ENCODE measurements at regions not wholly inside any gene's neighbourhood (a gene's known extent, or its start where the extent isn't known, plus 50 kb on each side); places are given as distances from the start of the nearest gene placed in this dataset.

DNA sequence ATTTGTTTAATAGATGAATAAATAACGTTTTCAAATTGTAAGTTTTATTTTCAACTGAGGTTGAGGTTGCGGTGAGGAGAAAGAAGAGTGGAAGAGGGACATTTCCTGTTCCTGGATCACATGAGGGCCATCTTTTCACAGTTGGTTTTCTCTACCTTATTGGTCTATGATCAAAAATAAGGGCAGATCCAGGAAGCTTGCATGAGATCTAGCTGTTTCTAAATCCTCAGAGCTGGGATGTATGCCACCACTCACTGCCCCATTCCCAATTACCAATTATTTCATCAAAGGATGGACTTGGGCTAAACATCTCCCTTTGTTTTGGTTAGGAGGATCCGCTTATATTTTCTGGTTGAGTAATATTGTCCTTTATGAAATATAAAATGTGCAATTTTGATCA, 104.8 kb upstream of the TLL1 start:
- TF ChIP-seq, protein P1, sequence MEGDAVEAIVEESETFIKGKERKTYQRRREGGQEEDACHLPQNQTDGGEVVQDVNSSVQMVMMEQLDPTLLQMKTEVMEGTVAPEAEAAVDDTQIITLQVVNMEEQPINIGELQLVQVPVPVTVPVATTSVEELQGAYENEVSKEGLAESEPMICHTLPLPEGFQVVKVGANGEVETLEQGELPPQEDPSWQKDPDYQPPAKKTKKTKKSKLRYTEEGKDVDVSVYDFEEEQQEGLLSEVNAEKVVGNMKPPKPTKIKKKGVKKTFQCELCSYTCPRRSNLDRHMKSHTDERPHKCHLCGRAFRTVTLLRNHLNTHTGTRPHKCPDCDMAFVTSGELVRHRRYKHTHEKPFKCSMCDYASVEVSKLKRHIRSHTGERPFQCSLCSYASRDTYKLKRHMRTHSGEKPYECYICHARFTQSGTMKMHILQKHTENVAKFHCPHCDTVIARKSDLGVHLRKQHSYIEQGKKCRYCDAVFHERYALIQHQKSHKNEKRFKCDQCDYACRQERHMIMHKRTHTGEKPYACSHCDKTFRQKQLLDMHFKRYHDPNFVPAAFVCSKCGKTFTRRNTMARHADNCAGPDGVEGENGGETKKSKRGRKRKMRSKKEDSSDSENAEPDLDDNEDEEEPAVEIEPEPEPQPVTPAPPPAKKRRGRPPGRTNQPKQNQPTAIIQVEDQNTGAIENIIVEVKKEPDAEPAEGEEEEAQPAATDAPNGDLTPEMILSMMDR (IDR thresholded peaks at IDR 0.05): no peak
- no peak for TF ChIP-seq EZH2 (IDR thresholded peaks at IDR 0.05)
